NT2/D1 (cell line): ENCODE measurements at regions not wholly inside any gene's neighbourhood (a gene's known extent, or its start where the extent isn't known, plus 50 kb on each side); places are given as distances from the start of the nearest gene placed in this dataset.

Experiments used
- YY1 ChIP-seq: IDR thresholded peaks from 2 replicates; pipeline ENCODE4 v1.6.1; 2011; ENCODE audit not compliant: insufficient read length, insufficient read depth
- ZNF274 ChIP-seq: IDR thresholded peaks from 2 replicates; pipeline ENCODE4 v1.6.1; 2011; ENCODE audit warnings: mild to moderate bottlenecking, low read depth, low read length

DNA sequence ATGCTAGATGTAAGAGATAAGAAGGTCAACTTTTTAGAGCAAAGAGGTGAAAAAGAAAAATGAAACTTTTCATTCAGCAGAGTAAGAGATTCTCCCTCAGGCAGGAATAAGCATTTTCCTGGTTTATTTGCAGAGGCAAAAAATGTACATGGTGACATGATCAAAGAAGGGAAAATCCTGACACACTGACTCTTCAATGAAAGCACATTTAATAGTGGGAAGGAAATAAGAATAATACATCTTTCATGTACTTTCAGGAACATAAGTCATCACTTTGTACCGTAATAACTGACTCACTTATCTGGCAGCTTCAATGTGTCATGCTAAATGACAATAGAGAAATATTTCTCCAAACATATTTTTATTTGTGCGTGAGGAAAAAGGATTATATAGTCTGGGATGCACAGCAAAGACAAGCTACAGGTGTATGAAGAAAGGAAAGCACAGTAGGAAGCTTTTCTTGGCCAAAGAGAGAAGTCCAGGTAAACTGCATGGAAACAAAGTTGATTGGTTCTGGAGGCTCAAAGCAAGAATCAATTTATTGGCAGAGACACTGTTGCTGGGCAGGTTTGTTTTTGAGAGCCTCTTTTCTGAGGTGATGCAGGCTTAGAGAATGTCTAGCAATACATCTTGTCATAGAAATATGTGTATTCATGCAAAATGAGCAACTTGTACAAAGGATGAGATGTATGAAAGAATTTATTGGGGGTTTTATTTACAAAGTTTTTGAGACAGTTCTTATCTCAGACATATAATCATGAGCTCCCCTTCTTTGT lies 1409.0 kb downstream of the PLA2G4A start:
- TF ChIP-seq ZNF274 = no peak
- no peak for TF ChIP-seq YY1
